Left ventricle myocardium inferior (tissue), 1 donor: ENCODE measurements at regions not wholly inside any gene's neighbourhood (a gene's known extent, or its start where the extent isn't known, plus 50 kb on each side); places are given as distances from the start of the nearest gene placed in this dataset.

ENCODE experiments used
- DNase-seq: peaks from one replicate; pipeline ENCODE4 v3.0.0-alpha.2; 2020
- H3K27ac ChIP-seq: fragments of 200-600 bp; replicated peaks from 2 replicates; pipeline ENCODE4 v1.8.0; 2021
- H3K27me3 ChIP-seq: fragments of 200-600 bp; 2 replicates; pipeline ENCODE4 v1.8.0; 2021; ENCODE audit warnings: low read depth
- H3K36me3 ChIP-seq: fragments of 200-600 bp; 2 replicates; pipeline ENCODE4 v1.8.0; 2021
- H3K4me1 ChIP-seq: fragments of 200-600 bp; 2 replicates; pipeline ENCODE4 v1.8.0; 2021
- H3K4me3 ChIP-seq: fragments of 200-600 bp; 2 replicates; pipeline ENCODE4 v1.8.0; 2021; ENCODE audit warnings: mild to moderate bottlenecking, moderate library complexity
- H3K9me3 ChIP-seq: fragments of 200-600 bp; replicated peaks from 2 replicates; pipeline ENCODE4 v1.8.0; 2021
- intact Hi-C: fragments of 100-400 bp; cut with micrococcal nuclease; formaldehyde crosslinking; loops from one replicate; pipeline ENCODE4 v1.11.0; 2022
- TF ChIP-seq, protein P1 (sequence below): fragments of 200-600 bp; IDR thresholded peaks from 2 replicates; pipeline ENCODE4 v1.8.0; 2021; ENCODE audit warnings: antibody characterized with exemption, mild to moderate bottlenecking, borderline replicate concordance
- donor health status: DM: no; HTN: yes; CAD: no; lungs with severe emphysema.

DNA sequence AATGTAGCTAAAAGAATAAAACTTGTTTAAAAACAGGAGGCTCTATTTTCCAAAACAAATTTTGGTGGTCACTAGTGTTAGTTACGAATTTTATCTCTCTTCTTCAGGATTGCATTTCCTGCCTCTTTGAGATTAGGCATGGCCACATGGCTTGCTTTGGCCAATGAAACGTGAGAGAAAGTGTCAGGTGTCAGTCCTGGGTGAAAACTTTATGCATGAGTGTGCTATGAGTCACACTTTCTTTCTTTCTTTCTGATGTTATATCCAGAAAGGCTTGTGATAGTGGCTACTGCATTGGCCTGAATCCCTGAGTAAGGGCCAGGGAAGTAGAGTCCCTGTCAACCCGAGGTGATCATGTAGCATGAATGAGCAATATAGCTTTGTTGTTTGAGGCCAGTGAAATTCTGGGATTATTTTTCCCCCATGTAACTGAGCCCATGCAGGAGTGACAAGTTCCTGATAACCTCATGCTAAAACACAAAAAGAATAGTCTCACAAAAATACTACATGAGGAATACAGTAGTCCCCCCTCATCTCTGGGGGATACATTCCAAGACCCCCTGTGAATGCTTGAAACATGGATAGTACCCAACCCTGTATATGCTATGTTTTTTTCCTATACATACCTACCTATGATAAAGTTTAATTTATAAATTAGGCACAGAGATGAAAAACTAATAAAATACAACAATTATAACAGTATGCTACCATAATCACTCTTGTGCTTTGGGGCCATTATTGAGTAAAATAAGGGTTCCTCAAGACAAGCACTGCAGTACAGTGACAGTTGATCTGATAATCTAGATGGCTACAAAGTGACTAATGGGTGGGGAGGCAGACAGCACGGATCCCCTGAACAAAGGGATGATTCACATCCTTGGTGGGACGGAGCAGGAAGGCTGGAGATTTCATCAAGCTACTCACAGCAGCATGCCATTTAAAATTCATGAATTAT is 109.5 kb downstream of the CDC42EP3 start:
- no peaks in the 10 kb centered on the region for H3K27me3 ChIP-seq
- intact Hi-C loops: no loop called here
- no peaks in the 10 kb centered on the region for H3K36me3 ChIP-seq
- TF ChIP-seq, protein P1, sequence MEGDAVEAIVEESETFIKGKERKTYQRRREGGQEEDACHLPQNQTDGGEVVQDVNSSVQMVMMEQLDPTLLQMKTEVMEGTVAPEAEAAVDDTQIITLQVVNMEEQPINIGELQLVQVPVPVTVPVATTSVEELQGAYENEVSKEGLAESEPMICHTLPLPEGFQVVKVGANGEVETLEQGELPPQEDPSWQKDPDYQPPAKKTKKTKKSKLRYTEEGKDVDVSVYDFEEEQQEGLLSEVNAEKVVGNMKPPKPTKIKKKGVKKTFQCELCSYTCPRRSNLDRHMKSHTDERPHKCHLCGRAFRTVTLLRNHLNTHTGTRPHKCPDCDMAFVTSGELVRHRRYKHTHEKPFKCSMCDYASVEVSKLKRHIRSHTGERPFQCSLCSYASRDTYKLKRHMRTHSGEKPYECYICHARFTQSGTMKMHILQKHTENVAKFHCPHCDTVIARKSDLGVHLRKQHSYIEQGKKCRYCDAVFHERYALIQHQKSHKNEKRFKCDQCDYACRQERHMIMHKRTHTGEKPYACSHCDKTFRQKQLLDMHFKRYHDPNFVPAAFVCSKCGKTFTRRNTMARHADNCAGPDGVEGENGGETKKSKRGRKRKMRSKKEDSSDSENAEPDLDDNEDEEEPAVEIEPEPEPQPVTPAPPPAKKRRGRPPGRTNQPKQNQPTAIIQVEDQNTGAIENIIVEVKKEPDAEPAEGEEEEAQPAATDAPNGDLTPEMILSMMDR: no peak
- H3K9me3 ChIP-seq: no peaks in the 10 kb centered on the region
- no peak overlapping the region for H3K27ac ChIP-seq
- DNase-seq: no peak
- no peak overlapping the region for H3K4me3 ChIP-seq
- H3K4me1 ChIP-seq: peaks cover 12% of the 10 kb centered on the region

DNA sequence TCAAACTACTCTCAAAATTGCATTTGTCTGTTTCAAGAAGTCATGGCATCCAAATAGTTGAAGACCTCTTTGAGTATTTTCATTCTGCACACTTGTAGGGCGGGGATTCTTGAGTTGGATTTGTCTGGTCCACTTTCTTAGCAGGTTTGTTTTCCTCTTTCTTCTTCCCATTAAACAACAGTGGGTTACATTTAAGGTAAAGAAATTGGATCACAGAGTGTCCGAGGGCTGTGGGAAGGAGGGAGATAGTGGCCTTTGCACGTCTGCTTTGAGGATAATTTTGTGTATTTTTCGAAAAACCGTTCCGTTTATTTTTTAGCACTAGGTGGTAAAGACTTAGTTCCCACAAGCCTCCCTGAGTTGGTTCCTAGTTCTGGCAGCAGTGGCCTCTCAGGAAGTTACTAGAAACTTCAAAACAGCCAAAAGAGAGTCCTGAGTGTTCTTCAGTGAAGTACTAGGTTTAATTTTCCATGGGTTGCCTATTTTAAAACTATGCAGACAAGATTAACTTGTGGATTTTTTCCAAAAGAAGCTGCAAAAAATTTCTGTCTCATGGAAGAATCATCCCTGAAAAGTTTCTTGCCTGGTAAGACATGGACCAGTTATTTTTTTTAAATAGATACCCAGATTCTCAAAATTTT is 107.9 kb downstream of the CDC42EP3 start:
- Histone ChIP-seq H3K36me3 (no peaks in the 10 kb centered on the region), H3K27ac (no peak overlapping the region), H3K4me3 (no peak overlapping the region), H3K4me1 (peaks cover 12% of the 10 kb centered on the region), H3K27me3 (no peaks in the 10 kb centered on the region), H3K9me3 (no peaks in the 10 kb centered on the region)
- TF ChIP-seq, protein P1: no peak
- intact Hi-C loops: no loop called here
- DNase-seq: no peak

DNA sequence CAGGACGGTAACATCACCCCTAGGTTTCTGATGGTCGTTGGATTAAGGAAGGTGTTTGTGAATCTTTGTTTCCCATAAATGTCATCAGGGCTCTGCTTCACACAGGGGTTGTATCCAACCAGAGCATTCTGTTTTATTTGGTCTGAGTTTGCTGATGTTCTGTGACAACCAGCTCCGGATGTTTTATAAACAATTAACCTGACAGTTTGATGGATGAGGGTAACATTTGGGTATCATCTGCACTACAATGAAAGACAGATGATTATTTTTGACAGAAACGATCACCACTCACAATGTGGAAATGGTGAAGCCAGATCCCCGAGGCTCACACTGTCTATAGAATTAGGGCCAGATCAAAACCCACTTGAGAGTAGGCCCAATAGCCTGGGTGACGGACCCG is 107.1 kb downstream of the CDC42EP3 start:
- peaks cover 13% of the 10 kb centered on the region for H3K4me1 ChIP-seq
- DNase-seq: no peak
- intact Hi-C loops: no loop called here
- no peaks in the 10 kb centered on the region for H3K36me3 ChIP-seq
- no peaks in the 10 kb centered on the region for H3K9me3 ChIP-seq
- TF ChIP-seq, protein P1: no peak
- no peak overlapping the region for H3K27ac ChIP-seq
- H3K27me3 ChIP-seq: no peaks in the 10 kb centered on the region
- H3K4me3 ChIP-seq: no peak overlapping the region

DNA sequence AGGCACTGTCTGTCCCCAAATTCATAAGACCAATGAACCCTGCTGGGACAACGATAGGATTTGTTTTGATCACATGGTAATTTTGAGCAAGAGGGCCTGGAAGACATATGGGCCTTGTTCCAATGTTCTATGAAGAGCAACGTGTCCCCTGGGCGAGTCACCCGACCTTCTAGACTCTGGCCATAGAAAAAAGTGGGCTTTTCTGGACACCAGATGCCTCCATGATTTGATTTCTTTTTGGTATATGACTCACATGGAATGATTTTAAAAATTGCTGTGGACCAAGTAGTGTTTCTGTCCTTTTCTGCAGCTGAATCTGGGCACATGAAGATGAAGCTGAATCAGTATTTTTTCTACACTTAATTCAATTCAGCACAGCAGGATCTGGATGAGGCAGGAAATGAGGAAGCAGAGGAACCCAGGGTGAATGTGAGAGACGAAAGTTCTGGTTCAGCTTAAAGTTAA is 104.9 kb downstream of the CDC42EP3 start:
- intact Hi-C loops: no loop called here
- Histone ChIP-seq H3K4me1 (peaks cover 19% of the 10 kb centered on the region), H3K27ac (peak overlapping the region; percentile 13), H3K4me3 (no peak overlapping the region), H3K36me3 (no peaks in the 10 kb centered on the region), H3K9me3 (no peaks in the 10 kb centered on the region), H3K27me3 (no peaks in the 10 kb centered on the region)
- TF ChIP-seq, protein P1: no peak
- no peak for DNase-seq

DNA sequence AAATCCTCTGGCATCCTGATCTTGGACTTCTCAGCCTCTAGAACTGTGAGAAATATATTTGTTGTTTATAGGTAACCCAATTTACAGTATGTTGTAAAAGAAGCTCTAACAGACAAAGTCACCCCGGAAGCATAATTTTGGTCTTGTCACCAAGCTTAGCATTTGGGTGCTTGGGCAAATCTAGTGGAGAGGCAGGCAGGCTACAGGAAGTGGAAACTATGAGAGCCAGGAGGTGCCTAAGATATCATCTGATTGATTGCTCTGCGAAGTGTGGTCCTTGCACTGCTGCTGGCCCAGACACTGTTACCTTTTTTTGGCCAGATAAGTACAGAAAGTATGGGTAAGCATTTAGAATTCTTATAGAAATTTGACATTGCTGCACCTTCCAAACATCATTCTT is 102.9 kb downstream of the CDC42EP3 start:
- H3K4me1 ChIP-seq: peaks cover 13% of the 10 kb centered on the region
- no peaks in the 10 kb centered on the region for H3K9me3 ChIP-seq
- H3K27ac ChIP-seq: no peak overlapping the region
- intact Hi-C loops: no loop called here
- no peaks in the 10 kb centered on the region for H3K36me3 ChIP-seq
- H3K4me3 ChIP-seq: no peak overlapping the region
- TF ChIP-seq, protein P1: no peak
- H3K27me3 ChIP-seq: no peaks in the 10 kb centered on the region
- DNase-seq: no peak
